ENCODE measurements at regions not wholly inside any gene's neighbourhood (a gene's known extent, or its start where the extent isn't known, plus 50 kb on each side); places are given as distances from the start of the nearest gene placed in this dataset.

- TF ChIP-seq CTCF (IDR thresholded peaks at IDR 0.05) = no peak
- no peak for TF ChIP-seq POLR2A (IDR thresholded peaks at IDR 0.05)
- TF ChIP-seq EP300 (IDR thresholded peaks at IDR 0.05) = no peak
Measured at GRCh38 chr7:67448271-67448670, 451.6 kb downstream of the TYW1 start.

All from ovary (tissue), 3 donors.